ENCODE measurements at regions not wholly inside any gene's neighbourhood (a gene's known extent, or its start where the extent isn't known, plus 50 kb on each side); places are given as distances from the start of the nearest gene placed in this dataset.

DNA sequence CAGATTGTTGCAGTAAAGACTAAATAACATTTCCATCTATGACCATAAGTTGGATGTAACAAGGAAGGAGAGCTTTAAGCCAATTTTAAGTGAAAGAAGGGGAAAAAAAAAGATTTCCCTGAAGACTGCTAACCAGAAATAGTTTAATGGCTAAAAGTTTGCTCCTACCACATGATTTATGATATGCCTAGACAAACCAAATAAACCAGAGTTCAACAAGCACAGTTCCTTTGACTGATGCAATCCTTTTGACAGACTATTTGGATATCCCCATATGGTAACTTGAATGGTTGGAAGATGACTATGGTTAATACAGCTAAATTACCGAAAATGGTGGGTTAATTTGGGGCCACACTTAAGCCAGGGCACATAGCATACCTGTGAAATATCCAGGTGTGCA lies 338.5 kb downstream of the CETN3 start:
- no peak for TF ChIP-seq TAF1 (IDR thresholded peaks at IDR 0.05; ENCODE audit: borderline replicate concordance, low read depth, low read length)
- no peak for TF ChIP-seq POLR2A (IDR thresholded peaks at IDR 0.05; ENCODE audit: low read depth, low read length)

Data from GM12892 (cell line).